ENCODE measurements at regions not wholly inside any gene's neighbourhood (a gene's known extent, or its start where the extent isn't known, plus 50 kb on each side); places are given as distances from the start of the nearest gene placed in this dataset.

DNA sequence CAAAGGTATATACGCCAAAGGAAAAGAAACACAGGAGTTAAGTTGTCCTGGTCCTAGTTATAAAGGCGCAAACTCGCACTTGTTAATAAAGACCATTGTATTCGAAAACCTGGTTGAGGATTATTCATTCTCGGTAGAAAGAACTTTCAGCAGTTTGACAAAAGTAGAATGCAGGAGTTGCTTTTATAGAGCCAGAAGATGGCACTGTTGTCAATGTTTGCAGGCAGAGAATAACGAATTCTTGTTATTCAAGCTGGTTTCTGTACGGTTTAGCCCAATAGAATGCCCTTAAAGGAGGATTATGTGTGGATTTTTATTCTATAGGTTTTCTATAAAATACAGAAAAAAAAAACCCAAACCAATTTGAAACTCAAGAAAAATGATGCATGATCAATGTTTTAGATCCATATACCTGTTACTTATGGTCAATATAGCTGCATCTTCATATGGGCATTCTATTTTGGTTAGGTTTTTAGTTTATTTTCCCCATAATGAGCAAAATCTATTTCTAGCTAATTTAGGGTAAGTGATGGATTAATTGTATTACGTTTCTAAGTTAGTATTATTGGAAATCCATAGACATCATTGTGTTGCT, 510.3 kb downstream of the PLCL1 start:
- H3K4me1 ChIP-seq = no peaks in the 10 kb centered on the region
- TF ChIP-seq, protein P1, sequence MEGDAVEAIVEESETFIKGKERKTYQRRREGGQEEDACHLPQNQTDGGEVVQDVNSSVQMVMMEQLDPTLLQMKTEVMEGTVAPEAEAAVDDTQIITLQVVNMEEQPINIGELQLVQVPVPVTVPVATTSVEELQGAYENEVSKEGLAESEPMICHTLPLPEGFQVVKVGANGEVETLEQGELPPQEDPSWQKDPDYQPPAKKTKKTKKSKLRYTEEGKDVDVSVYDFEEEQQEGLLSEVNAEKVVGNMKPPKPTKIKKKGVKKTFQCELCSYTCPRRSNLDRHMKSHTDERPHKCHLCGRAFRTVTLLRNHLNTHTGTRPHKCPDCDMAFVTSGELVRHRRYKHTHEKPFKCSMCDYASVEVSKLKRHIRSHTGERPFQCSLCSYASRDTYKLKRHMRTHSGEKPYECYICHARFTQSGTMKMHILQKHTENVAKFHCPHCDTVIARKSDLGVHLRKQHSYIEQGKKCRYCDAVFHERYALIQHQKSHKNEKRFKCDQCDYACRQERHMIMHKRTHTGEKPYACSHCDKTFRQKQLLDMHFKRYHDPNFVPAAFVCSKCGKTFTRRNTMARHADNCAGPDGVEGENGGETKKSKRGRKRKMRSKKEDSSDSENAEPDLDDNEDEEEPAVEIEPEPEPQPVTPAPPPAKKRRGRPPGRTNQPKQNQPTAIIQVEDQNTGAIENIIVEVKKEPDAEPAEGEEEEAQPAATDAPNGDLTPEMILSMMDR (IDR thresholded peaks at IDR 0.05) = peak in 3 of 6 experiments; percentile 48 to 58 (median 49)
- no peak for TF ChIP-seq POLR2A (IDR thresholded peaks at IDR 0.05)
- no peak for DNase-seq
- no peaks in the 10 kb centered on the region for H3K36me3 ChIP-seq
- WGBS, 2 donors = 7 to 9% methylated on average over 8 of the region's 8 CpGs
- H3K27ac ChIP-seq = no peak overlapping the region
- no peaks in the 10 kb centered on the region for H3K27me3 ChIP-seq
- intact Hi-C loops (cut with DNase I) = loop anchor here (10.0 kb wide), 1 partner anchor 1170 kb away; no protein-coding TSS in a partner anchor
- H3K9me3 ChIP-seq = no peaks in the 10 kb centered on the region
- H3K4me3 ChIP-seq (replicated peaks in 1 of 3) = no peak overlapping the region

- no peaks in the 10 kb centered on the region for H3K9me3 ChIP-seq
- no peak for TF ChIP-seq POLR2A (IDR thresholded peaks at IDR 0.05)
- TF ChIP-seq, protein P1 (IDR thresholded peaks at IDR 0.05) = no peak
- H3K27ac ChIP-seq = no peak overlapping the region
- intact Hi-C loops (cut with DNase I) = loop anchor here (10.0 kb wide), 1 partner anchor 1172 kb away; no protein-coding TSS in a partner anchor
- no peak for DNase-seq
- no peaks in the 10 kb centered on the region for H3K4me1 ChIP-seq
- 57 to 59% methylated on average over 11 of the region's 11 CpGs for WGBS, 2 donors
- no peaks in the 10 kb centered on the region for H3K27me3 ChIP-seq
- H3K36me3 ChIP-seq = no peaks in the 10 kb centered on the region
- H3K4me3 ChIP-seq (replicated peaks in 1 of 3) = no peak overlapping the region
Observed at GRCh38 chr2:198312596-198313483, 508.4 kb downstream of the PLCL1 start.

- no peaks in the 10 kb centered on the region for H3K27me3 ChIP-seq
- 75 to 81% methylated on average over 5 of the region's 5 CpGs for WGBS, 2 donors
- no peak for TF ChIP-seq POLR2A (IDR thresholded peaks at IDR 0.05)
- TF ChIP-seq, protein P1 (IDR thresholded peaks at IDR 0.05) = no peak
- no peaks in the 10 kb centered on the region for H3K36me3 ChIP-seq
- H3K4me3 ChIP-seq (replicated peaks in 1 of 3) = no peak overlapping the region
- no peak for DNase-seq
- H3K4me1 ChIP-seq = no peaks in the 10 kb centered on the region
- no peaks in the 10 kb centered on the region for H3K9me3 ChIP-seq
- H3K27ac ChIP-seq = no peak overlapping the region
- intact Hi-C loops (cut with DNase I) = loop anchor here (10.0 kb wide), 1 partner anchor 1174 kb away; no protein-coding TSS in a partner anchor
Observed at GRCh38 chr2:198311020-198311419, 506.6 kb downstream of the PLCL1 start.

DNA sequence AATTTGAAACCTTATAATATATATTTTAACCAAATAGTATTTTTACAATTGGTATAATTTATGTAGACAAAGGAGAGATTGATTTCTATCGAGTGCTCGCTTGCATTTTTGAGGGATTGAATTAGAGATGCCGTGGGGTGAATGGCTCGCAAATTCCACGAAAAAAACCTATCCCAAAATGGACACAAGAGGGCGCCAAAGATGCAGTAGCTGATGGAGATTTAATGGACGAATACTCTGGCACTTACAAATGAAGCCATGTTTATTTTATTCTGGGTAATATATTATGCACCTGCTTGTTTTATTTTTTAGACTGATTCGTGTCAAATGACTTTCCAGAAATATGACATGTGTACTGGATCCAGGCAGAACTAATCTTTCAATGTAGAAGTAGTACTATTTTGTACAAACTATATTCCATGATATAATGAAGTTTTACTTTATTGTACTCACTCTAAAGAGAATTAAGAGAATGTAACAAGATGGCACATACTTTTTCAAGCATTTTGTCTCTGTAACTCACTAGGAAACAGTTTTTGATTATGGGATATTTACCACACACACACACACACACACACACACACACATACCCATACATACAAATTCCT, 505.4 kb downstream of the PLCL1 start:
- Histone ChIP-seq H3K4me1 (no peaks in the 10 kb centered on the region), H3K27ac (no peak overlapping the region), H3K4me3 (replicated peaks in 1 of 3) (no peak overlapping the region), H3K27me3 (no peaks in the 10 kb centered on the region), H3K36me3 (no peaks in the 10 kb centered on the region), H3K9me3 (no peaks in the 10 kb centered on the region)
- intact Hi-C loops (cut with DNase I) = loop anchor here (10.0 kb wide), 1 partner anchor 1175 kb away; no protein-coding TSS in a partner anchor
- WGBS, 2 donors = 7 to 10% methylated on average over 8 of the region's 8 CpGs
- DNase-seq = peak; percentile 25 to 34
- TF ChIP-seq, protein P1 (IDR thresholded peaks at IDR 0.05) = peak; percentile 47 to 90 (median 58)
- TF ChIP-seq POLR2A (IDR thresholded peaks at IDR 0.05) = no peak

All from thyroid gland (tissue), 4 donors.